ENCODE measurements at regions not wholly inside any gene's neighbourhood (a gene's known extent, or its start where the extent isn't known, plus 50 kb on each side); places are given as distances from the start of the nearest gene placed in this dataset.

DNA sequence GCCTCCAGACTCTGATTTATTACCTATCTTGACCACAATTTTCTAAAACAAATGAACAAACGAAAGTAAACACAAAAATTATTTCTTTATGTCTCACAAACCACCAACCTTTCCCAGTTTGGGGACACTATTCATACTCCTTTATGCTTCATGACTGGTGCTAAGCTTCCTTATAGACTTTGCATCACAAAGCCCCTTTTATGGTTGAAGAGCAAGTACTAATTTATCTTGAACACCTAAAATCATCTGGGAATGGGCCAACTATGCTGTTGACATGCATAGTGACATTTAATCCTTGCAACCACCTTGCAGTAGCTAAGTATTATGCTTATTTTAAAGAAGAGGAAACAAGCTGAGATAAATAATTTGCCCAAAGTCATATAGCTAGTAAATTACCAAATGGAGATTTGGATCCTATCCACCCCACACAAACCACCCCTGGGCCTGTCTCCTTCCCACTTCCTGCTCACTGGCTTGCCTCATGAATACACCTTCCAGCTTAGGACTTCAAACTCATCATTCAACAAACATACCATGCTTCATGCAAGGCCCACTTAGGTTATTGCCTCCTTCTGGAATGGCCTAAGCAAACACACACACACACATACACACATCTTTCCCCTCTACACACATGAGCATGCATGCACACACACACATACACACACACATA, 192.2 kb downstream of the PLPP3 start:
- TF ChIP-seq CEBPB (IDR thresholded peaks at IDR 0.05) (no peak), TAF1 (IDR thresholded peaks at IDR 0.05; ENCODE audit: low read depth) (no peak), YY1 (IDR thresholded peaks at IDR 0.05; ENCODE audit: low read depth) (no peak), ZBTB7A (IDR thresholded peaks at IDR 0.05; ENCODE audit: low read depth) (no peak)
- TF ChIP-seq, protein P1, sequence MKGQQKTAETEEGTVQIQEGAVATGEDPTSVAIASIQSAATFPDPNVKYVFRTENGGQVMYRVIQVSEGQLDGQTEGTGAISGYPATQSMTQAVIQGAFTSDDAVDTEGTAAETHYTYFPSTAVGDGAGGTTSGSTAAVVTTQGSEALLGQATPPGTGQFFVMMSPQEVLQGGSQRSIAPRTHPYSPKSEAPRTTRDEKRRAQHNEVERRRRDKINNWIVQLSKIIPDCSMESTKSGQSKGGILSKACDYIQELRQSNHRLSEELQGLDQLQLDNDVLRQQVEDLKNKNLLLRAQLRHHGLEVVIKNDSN (IDR thresholded peaks at IDR 0.05), result no peak
- TF ChIP-seq, protein P2, sequence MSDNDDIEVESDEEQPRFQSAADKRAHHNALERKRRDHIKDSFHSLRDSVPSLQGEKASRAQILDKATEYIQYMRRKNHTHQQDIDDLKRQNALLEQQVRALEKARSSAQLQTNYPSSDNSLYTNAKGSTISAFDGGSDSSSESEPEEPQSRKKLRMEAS (IDR thresholded peaks at IDR 0.05), result no peak
- TF ChIP-seq, protein P3, sequence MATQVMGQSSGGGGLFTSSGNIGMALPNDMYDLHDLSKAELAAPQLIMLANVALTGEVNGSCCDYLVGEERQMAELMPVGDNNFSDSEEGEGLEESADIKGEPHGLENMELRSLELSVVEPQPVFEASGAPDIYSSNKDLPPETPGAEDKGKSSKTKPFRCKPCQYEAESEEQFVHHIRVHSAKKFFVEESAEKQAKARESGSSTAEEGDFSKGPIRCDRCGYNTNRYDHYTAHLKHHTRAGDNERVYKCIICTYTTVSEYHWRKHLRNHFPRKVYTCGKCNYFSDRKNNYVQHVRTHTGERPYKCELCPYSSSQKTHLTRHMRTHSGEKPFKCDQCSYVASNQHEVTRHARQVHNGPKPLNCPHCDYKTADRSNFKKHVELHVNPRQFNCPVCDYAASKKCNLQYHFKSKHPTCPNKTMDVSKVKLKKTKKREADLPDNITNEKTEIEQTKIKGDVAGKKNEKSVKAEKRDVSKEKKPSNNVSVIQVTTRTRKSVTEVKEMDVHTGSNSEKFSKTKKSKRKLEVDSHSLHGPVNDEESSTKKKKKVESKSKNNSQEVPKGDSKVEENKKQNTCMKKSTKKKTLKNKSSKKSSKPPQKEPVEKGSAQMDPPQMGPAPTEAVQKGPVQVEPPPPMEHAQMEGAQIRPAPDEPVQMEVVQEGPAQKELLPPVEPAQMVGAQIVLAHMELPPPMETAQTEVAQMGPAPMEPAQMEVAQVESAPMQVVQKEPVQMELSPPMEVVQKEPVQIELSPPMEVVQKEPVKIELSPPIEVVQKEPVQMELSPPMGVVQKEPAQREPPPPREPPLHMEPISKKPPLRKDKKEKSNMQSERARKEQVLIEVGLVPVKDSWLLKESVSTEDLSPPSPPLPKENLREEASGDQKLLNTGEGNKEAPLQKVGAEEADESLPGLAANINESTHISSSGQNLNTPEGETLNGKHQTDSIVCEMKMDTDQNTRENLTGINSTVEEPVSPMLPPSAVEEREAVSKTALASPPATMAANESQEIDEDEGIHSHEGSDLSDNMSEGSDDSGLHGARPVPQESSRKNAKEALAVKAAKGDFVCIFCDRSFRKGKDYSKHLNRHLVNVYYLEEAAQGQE (IDR thresholded peaks at IDR 0.05; ENCODE audit: low read depth), result no peak
